Psoas muscle (tissue), 7 donors: ENCODE measurements at regions not wholly inside any gene's neighbourhood (a gene's known extent, or its start where the extent isn't known, plus 50 kb on each side); places are given as distances from the start of the nearest gene placed in this dataset.

Experiments
- ATAC-seq, 4 donors: fragments of 200-7000 bp; cut with Tn5 transposase; one replicate each; pipeline ENCODE4 v1.9.1; 2020; ENCODE audit warnings: moderate library complexity in 3 of 4, mild to moderate bottlenecking in 2 of 4
- DNase-seq, 2 donors: peaks; one replicate each; pipeline ENCODE4 v3.0.0-alpha.2; 2020
- H3K27ac ChIP-seq: fragments of 200-600 bp; one replicate; pipeline ENCODE4 v1.8.0; 2022
- H3K27me3 ChIP-seq, 3 donors: fragments of 200-600 bp in 1 of 3; one replicate each; pipeline versions ENCODE4 v1.6.1 to v1.8.0; 2013 to 2022; ENCODE audit warnings: low read length in 2 of 3, mild to moderate bottlenecking in 2 of 3, moderate library complexity in 1 of 3; ENCODE audit not compliant: insufficient read depth in 3 of 3
- H3K36me3 ChIP-seq, 2 donors: fragments of 200-600 bp in 1 of 2; one replicate each; pipeline versions ENCODE4 v1.6.1 to v1.8.0; 2013 to 2022; ENCODE audit warnings: low read depth in 1 of 2, mild to moderate bottlenecking in 1 of 2, moderate library complexity in 1 of 2; ENCODE audit not compliant: insufficient read depth in 1 of 2
- H3K4me1 ChIP-seq: fragments of 200-600 bp; one replicate; pipeline ENCODE4 v1.8.0; 2022
- H3K4me3 ChIP-seq: fragments of 200-600 bp; one replicate; pipeline ENCODE4 v1.8.0; 2022; ENCODE audit warnings: mild to moderate bottlenecking
- H3K9me3 ChIP-seq: fragments of 200-600 bp; one replicate; pipeline ENCODE4 v1.8.0; 2022
- WGBS, 3 donors: extraction: QIAGEN DNeasy Blood & Tissue Kit; methylation state at CpG; one replicate each; pipeline versions ENCODE4 v1.1.6 to v1.1.7; 2013; 5-methylcytosine and 5-hydroxymethylcytosine counted together
- intact Hi-C, 2 donors: fragments of 100-400 bp; cut with DNase I; formaldehyde crosslinking; loops; one replicate each; pipeline versions ENCODE4 v1.11.0 to v1.14.2; 2022
- TF ChIP-seq, protein P1 (sequence below): fragments of 200-600 bp; IDR thresholded peaks from one replicate; pipeline ENCODE4 v1.8.0; 2022; ENCODE audit warnings: antibody characterized with exemption
- donor health status: healthy with polysubstance abuse.
- donor health status: DM: no; HTN: no; CAD: no; lungs with moderate emphysema.
- donor health status: Bipolar disorder and iron deficiency.
- donor health status: healthy.
- donor health status: DM: yes; HTN: yes; CAD: no.
- donor health status: DM: no; HTN: no; CAD: no.
- donor health status: DM: yes; HTN: yes; CAD: no.

DNA sequence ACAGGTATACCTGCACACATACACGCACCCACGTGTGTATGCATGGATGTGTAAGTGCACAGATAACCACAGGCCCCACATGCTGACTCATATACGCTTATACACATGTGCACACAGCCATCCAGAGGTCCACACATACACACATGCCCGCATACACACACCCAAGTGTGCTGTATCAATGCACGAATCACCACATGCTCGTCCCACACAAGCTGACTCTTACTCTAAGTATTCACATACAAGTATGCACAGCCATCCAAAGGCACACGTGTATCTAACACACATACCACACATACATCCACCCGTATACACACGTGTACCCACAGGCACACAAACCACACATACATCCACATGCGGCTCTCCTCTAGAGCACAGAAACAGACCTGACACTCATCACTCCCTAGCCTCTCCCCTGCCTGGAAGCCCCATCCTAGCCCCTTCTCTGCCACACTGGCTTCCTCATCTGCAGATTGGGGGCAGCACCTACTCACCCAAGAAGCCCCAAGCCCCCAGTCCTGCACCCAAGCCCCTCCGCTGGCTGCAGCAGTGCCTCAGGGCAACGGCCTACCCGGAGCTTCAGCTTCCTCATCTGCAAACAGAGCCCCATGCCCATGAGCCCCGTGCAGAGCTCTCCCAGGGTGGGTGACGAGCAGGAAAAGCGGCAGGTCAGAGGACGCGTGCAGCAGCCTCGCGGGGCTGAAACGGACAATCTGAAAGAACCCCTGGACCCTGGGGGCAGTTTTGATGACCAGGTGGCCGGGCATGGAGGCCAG, 105.4 kb downstream of the NCOR2 start:
- Histone ChIP-seq H3K4me3 (no peak overlapping the region), H3K9me3 (no peaks in the 10 kb centered on the region), H3K27ac (no peak overlapping the region), H3K4me1 (peaks cover 22% of the 10 kb centered on the region), H3K36me3 (peaks cover 0 to 42% of the 10 kb centered on the region in 2 donors), H3K27me3 (no peaks in the 10 kb centered on the region)
- ATAC-seq: no peak
- DNase-seq: no peak
- WGBS, 3 donors: 88 to 90% (median 89%) methylated on average over 22 of the region's 22 CpGs
- TF ChIP-seq, protein P1, sequence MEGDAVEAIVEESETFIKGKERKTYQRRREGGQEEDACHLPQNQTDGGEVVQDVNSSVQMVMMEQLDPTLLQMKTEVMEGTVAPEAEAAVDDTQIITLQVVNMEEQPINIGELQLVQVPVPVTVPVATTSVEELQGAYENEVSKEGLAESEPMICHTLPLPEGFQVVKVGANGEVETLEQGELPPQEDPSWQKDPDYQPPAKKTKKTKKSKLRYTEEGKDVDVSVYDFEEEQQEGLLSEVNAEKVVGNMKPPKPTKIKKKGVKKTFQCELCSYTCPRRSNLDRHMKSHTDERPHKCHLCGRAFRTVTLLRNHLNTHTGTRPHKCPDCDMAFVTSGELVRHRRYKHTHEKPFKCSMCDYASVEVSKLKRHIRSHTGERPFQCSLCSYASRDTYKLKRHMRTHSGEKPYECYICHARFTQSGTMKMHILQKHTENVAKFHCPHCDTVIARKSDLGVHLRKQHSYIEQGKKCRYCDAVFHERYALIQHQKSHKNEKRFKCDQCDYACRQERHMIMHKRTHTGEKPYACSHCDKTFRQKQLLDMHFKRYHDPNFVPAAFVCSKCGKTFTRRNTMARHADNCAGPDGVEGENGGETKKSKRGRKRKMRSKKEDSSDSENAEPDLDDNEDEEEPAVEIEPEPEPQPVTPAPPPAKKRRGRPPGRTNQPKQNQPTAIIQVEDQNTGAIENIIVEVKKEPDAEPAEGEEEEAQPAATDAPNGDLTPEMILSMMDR: no peak
- intact Hi-C loops: no loop called here

DNA sequence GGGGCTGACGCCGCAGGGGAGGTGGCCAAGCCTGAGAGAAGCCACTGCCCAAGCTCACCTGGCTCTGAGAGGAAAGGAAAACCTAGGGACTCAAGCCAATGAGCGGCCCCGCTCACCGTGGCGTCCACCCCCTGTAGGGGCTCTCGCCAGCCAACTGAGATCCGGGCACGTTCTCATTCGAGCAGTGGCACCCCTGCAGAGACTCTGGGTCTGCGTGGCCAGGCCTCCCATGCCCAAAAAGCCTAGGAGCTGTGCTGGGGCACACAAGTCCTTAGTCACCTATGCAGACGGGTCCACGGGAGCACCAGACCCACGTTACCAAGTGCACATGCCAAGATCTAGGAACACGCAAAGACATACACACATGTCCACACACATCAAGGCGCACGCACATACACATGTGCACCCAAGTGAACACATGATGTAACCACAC, 106.2 kb downstream of the NCOR2 start:
- intact Hi-C loops: no loop called here
- Histone ChIP-seq H3K36me3 (peaks cover 0 to 38% of the 10 kb centered on the region in 2 donors), H3K27ac (no peak overlapping the region), H3K4me3 (no peak overlapping the region), H3K4me1 (peaks cover 24% of the 10 kb centered on the region), H3K27me3 (no peaks in the 10 kb centered on the region), H3K9me3 (no peaks in the 10 kb centered on the region)
- ATAC-seq (no peak), DNase-seq (no peak)
- WGBS, 3 donors: 92 to 93% (median 92%) methylated on average over 17 of the region's 17 CpGs
- TF ChIP-seq, protein P1: no peak

DNA sequence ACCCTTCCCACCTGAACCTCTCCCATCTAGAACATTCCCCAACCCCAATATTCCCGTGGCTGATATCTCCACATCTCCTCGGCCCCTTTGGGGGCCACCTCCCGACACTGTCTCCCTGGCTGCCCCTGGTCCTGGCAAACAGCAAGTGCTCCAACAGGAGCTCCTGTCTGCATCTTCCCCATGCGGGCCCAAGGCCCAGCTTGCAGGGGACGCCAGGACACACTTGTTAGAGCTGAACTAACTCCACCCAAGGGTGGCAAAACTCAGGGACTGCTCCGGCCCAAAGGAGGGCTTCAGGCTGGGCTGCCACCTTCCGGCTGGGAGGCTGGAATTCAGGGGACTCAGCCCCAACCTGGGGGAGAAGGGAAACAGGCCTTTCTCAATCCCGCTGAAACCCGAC, 106.6 kb downstream of the NCOR2 start:
- H3K27me3 ChIP-seq: no peaks in the 10 kb centered on the region
- TF ChIP-seq, protein P1: no peak
- H3K4me1 ChIP-seq: peaks cover 24% of the 10 kb centered on the region
- no peak overlapping the region for H3K27ac ChIP-seq
- ATAC-seq (no peak), DNase-seq (no peak)
- H3K4me3 ChIP-seq: no peak overlapping the region
- peaks cover 0 to 37% of the 10 kb centered on the region in 2 donors for H3K36me3 ChIP-seq
- H3K9me3 ChIP-seq: no peaks in the 10 kb centered on the region
- WGBS, 3 donors: 92 to 93% (median 93%) methylated on average over 9 of the region's 9 CpGs
- intact Hi-C loops: no loop called here

DNA sequence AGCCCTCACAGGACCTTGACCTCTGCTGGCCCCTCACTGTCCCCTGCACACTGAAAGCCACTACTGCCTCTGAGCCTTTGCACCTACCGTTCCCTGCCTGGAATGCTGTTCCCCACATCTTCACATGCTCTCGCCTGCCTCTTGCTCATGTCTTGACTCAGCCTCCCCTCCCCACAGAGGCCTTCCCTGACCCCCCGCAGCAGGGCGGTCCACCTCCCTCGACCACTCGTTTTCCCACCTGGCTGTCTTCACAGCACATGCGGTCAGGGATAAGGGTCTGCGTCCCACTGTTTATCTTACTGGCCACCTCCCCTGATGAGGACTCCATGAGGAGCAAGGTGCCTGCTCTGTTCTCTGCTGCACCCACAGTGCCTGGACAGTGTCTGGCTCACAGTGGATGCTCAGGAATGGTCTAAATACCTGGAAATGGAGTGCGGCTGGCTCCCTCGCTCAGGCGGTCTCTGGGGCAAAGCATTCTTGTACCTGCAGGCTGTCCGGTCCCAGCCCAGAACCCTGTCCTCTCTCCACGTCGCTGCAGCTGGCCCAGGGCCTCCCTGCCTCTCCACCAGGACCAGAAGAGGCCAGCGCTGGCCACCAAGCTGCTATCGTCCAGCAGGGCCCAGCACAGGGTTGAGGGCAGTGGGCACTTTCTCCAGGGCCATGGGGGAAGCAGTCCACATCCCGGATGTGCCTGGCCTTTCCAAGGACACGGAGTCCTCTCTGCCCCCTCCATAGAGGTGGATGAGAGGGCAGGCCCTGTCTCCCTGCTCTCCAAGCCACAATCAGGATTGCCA, 107.4 kb downstream of the NCOR2 start:
- TF ChIP-seq, protein P1: no peak
- no peak overlapping the region for H3K27ac ChIP-seq
- no peaks in the 10 kb centered on the region for H3K9me3 ChIP-seq
- intact Hi-C loops: loop anchor here (2.0 to 10.0 kb wide), 4 partner anchors 52 to 305 kb away; partner anchors contain the start of gene NCOR2 (in 1 of the 2)
- DNase-seq: no peak
- ATAC-seq: no peak
- no peak overlapping the region for H3K4me3 ChIP-seq
- H3K36me3 ChIP-seq: peaks cover 0 to 30% of the 10 kb centered on the region in 2 donors
- peaks cover 26% of the 10 kb centered on the region for H3K4me1 ChIP-seq
- WGBS, 3 donors: 96% methylated on average over 18 of the region's 18 CpGs
- H3K27me3 ChIP-seq: no peaks in the 10 kb centered on the region
